ENCODE measurements at regions not wholly inside any gene's neighbourhood (a gene's known extent, or its start where the extent isn't known, plus 50 kb on each side); places are given as distances from the start of the nearest gene placed in this dataset.

- no peak for TF ChIP-seq POLR2A (IDR thresholded peaks at IDR 0.05)
- TF ChIP-seq CTCF (IDR thresholded peaks at IDR 0.05), result no peak
Observed at GRCh38 chrX:5771441-5771840, 457.2 kb downstream of the NLGN4X start.
